Calu3 (cell line): ENCODE measurements at regions not wholly inside any gene's neighbourhood (a gene's known extent, or its start where the extent isn't known, plus 50 kb on each side); places are given as distances from the start of the nearest gene placed in this dataset.
"Not testable (repeated sequence)": the region's sequence is repeated elsewhere in the genome, so short reads cannot be mapped to it uniquely, and the experiment has no call there.

Source experiments
- BruUV-seq: library from RNA; stranded (reverse); fragments of 400-500 nt; replicated peaks from 2 replicates; lab custom pipeline; 2021; lab: Mats Ljungman, UMichigan
- CTCF ChIA-PET: fragments of 300-600 bp; sonication (Branson Sonifier 250); formaldehyde crosslinking; loops from one replicate; lab custom pipeline; 2022; ENCODE audit warnings: antibody characterized with exemption; lab: Charles Lee
- DNase-seq: peaks from one replicate; pipeline ENCODE4 v3.0.0; 2022
- H3K27ac Mint-ChIP-seq: one replicate; pipeline ENCODE4 v1.8.0; 2022; ENCODE audit warnings: mixed read lengths; ENCODE audit not compliant: unreplicated experiment
- H3K27me3 Mint-ChIP-seq: one replicate; pipeline ENCODE4 v1.8.0; 2022; ENCODE audit warnings: mixed read lengths; ENCODE audit not compliant: unreplicated experiment
- H3K36me3 Mint-ChIP-seq: one replicate; pipeline ENCODE4 v1.8.0; 2022; ENCODE audit warnings: mild to moderate bottlenecking, moderate library complexity, mixed read lengths; ENCODE audit not compliant: insufficient read depth, unreplicated experiment
- H3K4me1 Mint-ChIP-seq: one replicate; pipeline ENCODE4 v1.8.0; 2022; ENCODE audit warnings: mild to moderate bottlenecking, low read depth, mixed read lengths; ENCODE audit not compliant: unreplicated experiment
- H3K4me3 Mint-ChIP-seq: one replicate; pipeline ENCODE4 v1.8.0; 2022; ENCODE audit warnings: mild to moderate bottlenecking, low read depth, moderate library complexity, mixed read lengths; ENCODE audit not compliant: unreplicated experiment
- H3K9me3 Mint-ChIP-seq: one replicate; pipeline ENCODE4 v1.8.0; 2022; ENCODE audit warnings: low read depth, mixed read lengths; ENCODE audit not compliant: unreplicated experiment
- intact Hi-C: fragments of 100-400 bp; cut with micrococcal nuclease; formaldehyde crosslinking; loops from one replicate; pipeline ENCODE4 v1.10.0; 2022; ENCODE audit not compliant: unreplicated experiment

DNA sequence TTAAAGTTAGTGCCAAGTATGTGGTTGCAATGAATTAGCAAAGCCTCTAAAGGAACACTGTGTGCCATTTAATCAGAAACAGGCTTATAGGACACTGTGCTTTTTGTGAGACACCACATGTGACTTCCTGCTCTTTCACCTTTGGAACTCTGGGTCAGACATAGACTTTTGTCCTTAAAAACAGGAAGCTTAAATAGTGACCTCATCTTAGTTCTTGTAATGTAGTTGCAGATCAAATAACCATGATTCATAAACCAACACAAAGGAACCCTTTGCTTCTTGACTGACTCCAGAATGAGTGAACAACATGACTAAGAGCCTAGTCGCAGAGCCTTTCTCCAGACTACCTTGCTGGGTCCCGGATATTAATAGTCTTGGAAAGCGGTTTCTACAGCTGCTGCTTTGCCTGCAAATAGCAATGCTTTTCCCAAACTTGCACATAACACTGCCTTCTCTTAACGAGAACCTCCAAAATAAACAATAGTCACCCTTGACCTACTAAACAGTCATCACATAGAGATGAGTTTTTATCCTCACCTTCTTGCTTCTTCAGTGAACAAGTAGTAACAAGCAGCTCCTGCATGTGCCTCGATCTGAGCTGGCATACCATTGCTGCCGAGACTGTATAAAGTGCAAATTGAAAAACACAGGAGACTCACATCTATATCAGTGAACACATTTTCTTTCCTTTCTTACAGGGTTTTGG, 1947.0 kb downstream of the FOXD4L5 start:
- H3K4me1 Mint-ChIP-seq, CTCF ChIA-PET, H3K27me3 Mint-ChIP-seq, H3K9me3 Mint-ChIP-seq, intact Hi-C loops: not testable (repeated sequence)
- TSS peak; percentile 85 for BruUV-seq
- peak overlapping the region; percentile 93 for H3K27ac Mint-ChIP-seq
- peak overlapping the region; percentile 52 for H3K4me3 Mint-ChIP-seq
- peak; percentile 21 for DNase-seq
- H3K36me3 Mint-ChIP-seq = peaks cover 11% of the 10 kb centered on the region

DNA sequence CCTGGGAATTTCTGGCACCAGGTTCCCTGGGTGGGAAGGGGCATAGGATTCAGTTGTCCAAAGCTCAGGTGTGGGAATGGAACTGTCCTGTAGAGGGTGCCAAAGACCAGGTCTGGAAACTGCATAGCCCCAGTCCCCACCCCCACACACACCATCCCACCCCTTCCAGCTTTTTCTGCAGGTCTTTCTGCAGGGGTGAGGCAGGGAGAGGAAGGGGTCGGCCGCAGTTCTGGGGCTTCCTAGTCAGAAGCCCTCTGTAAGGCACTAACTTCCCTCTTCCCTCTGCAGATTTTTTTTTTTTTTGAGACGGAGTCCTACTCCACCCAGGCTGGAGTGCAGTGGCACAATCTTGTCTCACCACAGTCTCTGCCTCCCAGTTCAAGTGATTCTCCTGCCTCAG, 1949.7 kb downstream of the FOXD4L5 start:
- H3K4me1 Mint-ChIP-seq, H3K9me3 Mint-ChIP-seq, CTCF ChIA-PET, H3K36me3 Mint-ChIP-seq, H3K4me3 Mint-ChIP-seq, H3K27me3 Mint-ChIP-seq, intact Hi-C loops, BruUV-seq, H3K27ac Mint-ChIP-seq: not testable (repeated sequence)
- peak; percentile 20 for DNase-seq

DNA sequence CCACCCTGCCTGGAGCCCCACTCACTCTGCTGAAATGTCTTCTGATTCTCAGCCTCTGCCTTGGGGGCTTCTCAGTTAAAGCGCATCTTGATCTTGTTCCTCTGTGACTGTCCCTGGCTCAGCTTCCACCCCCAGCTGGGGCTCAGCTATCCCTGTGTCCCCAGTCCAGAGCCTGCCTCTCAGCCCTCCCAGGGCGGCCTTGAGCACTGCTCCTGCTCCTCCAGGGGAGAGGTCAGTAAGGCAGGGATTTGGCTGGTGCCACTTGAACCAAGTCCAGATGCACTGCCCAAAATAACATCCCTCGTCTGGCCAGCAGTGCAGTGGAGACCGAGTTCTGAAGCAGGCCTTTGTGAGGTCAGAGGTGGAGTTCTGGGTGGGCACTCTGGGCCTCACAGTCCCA, 1950.8 kb downstream of the FOXD4L5 start:
- H3K27ac Mint-ChIP-seq, intact Hi-C loops, DNase-seq, H3K36me3 Mint-ChIP-seq, H3K4me1 Mint-ChIP-seq, H3K9me3 Mint-ChIP-seq, CTCF ChIA-PET, BruUV-seq, H3K27me3 Mint-ChIP-seq, H3K4me3 Mint-ChIP-seq: not testable (repeated sequence)

DNA sequence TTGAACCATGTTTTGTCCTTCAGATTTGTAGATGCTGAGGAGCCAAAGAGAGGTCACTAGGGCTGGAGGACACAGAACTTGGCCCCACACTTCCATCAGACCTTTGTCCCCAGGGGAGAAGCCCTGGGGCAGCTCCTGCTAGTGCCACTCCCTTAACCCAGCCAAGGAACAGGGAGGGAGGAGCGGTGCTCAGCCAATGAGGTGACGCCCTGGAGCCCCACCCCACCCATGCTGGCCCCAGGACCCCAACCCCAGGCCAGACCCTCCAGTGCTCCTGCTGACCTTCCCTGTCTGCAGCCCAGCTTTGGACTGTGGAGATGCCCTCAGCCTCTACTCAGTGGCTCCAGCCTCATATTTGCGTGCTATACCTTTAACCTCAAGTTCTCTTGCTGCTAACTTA, 1951.9 kb downstream of the FOXD4L5 start:
- H3K36me3 Mint-ChIP-seq, CTCF ChIA-PET, DNase-seq, H3K4me3 Mint-ChIP-seq, BruUV-seq, intact Hi-C loops, H3K9me3 Mint-ChIP-seq, H3K27me3 Mint-ChIP-seq, H3K4me1 Mint-ChIP-seq, H3K27ac Mint-ChIP-seq: not testable (repeated sequence)

DNA sequence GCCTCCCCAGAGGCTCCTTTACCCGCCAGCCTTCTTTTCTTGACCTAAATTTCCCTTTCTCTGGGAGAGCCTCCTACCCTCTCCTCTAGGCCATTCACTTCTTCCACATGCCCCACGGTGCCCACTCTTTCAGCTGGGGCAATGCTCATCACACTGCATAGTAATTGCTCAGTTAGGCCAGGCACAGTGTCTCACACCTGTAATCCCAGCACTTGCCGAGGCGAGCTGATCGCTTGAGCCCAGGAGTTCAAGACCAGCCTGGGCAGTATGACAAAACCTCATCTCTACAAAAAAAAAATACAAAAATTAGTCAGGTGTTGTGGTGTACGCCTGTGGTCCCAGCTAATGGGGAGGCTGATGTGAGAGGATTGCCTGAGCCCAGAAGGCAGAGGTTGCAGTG, 1956.7 kb downstream of the FOXD4L5 start:
- intact Hi-C loops, DNase-seq, CTCF ChIA-PET, BruUV-seq, H3K27ac Mint-ChIP-seq, H3K9me3 Mint-ChIP-seq, H3K4me1 Mint-ChIP-seq, H3K27me3 Mint-ChIP-seq, H3K36me3 Mint-ChIP-seq, H3K4me3 Mint-ChIP-seq: not testable (repeated sequence)

DNA sequence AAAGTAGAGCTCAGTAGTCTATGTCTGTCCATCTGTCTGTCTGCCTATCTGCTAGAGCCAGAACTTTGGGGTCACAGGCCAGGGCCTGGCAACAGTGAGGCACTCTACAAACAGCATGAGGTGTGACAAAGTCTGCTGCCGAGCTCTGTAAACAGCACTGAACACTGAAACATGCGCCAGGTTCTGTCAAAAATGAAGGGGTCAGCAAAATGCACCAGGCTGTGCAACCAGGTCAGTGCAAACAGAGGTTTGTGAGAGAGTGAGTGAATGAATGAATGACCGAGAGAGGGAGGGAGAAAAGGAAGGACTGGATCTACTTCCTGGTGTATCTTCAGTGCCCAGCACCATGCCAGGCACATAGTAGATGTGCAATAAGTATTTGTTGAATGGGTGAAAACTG, 1957.8 kb downstream of the FOXD4L5 start:
- H3K27me3 Mint-ChIP-seq, H3K9me3 Mint-ChIP-seq, H3K36me3 Mint-ChIP-seq, BruUV-seq, H3K27ac Mint-ChIP-seq, H3K4me1 Mint-ChIP-seq, H3K4me3 Mint-ChIP-seq, intact Hi-C loops, DNase-seq, CTCF ChIA-PET: not testable (repeated sequence)

DNA sequence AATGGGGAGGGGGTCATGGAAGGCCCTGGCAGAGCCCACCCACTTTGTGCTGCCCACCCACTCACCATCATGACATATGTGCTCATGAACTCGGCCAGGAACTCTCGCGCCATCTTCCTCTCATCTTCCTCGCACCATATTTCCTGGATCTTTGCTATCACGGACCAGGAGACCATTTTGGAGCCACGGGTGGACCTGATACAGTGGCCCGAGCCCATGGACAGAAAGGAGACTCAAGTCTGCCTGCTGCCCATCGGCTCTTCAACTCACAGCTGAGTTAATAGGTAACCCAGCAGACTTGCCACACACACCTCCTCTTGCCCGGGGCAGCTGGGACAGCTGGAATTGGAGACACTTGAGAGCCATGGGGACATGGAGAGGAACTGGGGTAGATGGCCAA, 1958.3 kb downstream of the FOXD4L5 start:
- H3K4me1 Mint-ChIP-seq, H3K36me3 Mint-ChIP-seq, intact Hi-C loops, H3K27ac Mint-ChIP-seq, BruUV-seq, DNase-seq, H3K27me3 Mint-ChIP-seq, H3K9me3 Mint-ChIP-seq, H3K4me3 Mint-ChIP-seq, CTCF ChIA-PET: not testable (repeated sequence)

DNA sequence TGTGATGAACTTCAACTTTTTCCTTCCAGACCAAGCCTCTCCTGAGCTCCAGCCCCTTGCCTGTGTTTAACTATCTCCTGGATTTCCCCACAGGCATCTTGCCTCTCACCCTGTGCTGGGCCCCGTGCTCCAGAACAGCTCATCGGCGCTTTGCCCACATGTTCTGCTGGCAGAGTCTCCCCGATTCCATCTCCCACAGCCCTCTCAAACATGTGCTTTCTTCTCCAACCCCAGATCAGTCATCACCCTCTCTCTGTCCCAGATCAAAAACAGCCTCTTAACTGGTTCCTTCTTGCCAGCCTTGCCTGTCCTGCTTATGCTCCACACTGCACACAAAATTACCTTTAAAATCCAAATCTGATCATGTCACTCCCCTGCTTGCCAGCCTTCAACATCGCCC, 1959.3 kb downstream of the FOXD4L5 start:
- DNase-seq, CTCF ChIA-PET, H3K4me3 Mint-ChIP-seq, H3K9me3 Mint-ChIP-seq, BruUV-seq, H3K4me1 Mint-ChIP-seq, H3K36me3 Mint-ChIP-seq, H3K27me3 Mint-ChIP-seq, intact Hi-C loops, H3K27ac Mint-ChIP-seq: not testable (repeated sequence)

DNA sequence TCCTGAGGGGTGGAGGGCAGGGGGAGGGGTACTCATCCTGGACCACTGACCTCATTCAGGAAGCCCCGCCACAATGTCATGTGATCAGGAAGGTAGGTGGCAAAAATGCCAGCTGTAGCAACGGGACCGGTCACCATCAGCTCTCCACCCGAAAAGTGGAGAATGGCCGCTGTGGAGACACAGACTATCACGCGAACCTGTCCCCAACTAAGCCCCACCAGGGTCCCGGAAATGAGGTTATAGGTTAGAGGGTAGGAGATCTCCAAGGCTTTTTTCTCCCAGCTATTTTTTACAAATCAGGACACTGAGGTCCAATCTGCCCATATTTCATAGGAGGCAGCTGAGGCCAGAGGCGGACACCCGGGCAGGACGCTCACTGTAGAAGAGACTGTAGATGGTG, 1966.9 kb downstream of the FOXD4L5 start:
- CTCF ChIA-PET, H3K27ac Mint-ChIP-seq, DNase-seq, H3K27me3 Mint-ChIP-seq, H3K36me3 Mint-ChIP-seq, H3K9me3 Mint-ChIP-seq, intact Hi-C loops, H3K4me1 Mint-ChIP-seq, H3K4me3 Mint-ChIP-seq, BruUV-seq: not testable (repeated sequence)

DNA sequence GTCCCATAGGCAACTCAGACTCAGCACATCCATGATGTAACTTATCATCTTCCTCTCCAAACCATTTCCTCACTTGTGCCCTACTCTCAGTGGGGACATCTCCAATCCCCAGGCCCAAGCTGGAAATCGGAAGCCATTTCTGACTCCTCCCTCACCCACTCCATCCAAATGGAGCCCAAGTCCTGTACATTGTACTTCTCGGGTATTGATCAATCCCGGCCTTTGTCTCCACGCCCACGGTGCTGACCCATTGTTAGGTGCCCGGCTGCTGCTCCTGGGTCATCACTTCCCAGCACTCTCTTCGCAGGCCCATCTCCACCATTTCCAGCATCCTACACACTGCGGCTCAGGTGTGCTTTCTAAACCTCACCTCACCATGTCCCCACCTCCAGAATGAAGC, 1969.6 kb downstream of the FOXD4L5 start:
- H3K36me3 Mint-ChIP-seq, BruUV-seq, H3K9me3 Mint-ChIP-seq, DNase-seq, intact Hi-C loops, CTCF ChIA-PET, H3K27me3 Mint-ChIP-seq, H3K4me3 Mint-ChIP-seq, H3K27ac Mint-ChIP-seq, H3K4me1 Mint-ChIP-seq: not testable (repeated sequence)
